Parathyroid adenoma (tissue), 2 donors: ENCODE measurements at regions not wholly inside any gene's neighbourhood (a gene's known extent, or its start where the extent isn't known, plus 50 kb on each side); places are given as distances from the start of the nearest gene placed in this dataset.

Experiments used
- H2AFZ ChIP-seq: fragments of 300-600 bp; sonication (generic); one replicate; pipeline ENCODE4 v1.7.0; 2017; ENCODE audit warnings: antibody characterized with exemption, mild to moderate bottlenecking
- H3K27ac ChIP-seq: fragments of 300-600 bp; sonication (generic); one replicate; pipeline ENCODE4 v1.7.0; 2017
- H3K27me3 ChIP-seq: fragments of 300-600 bp; sonication (generic); one replicate; pipeline ENCODE4 v1.7.0; 2017; ENCODE audit warnings: low read length; ENCODE audit not compliant: control insufficient read depth, insufficient read depth
- H3K36me3 ChIP-seq: fragments of 300-600 bp; sonication (generic); one replicate; pipeline ENCODE4 v1.7.0; 2017; ENCODE audit warnings: low read length; ENCODE audit not compliant: control insufficient read depth, insufficient read depth
- H3K4me1 ChIP-seq: fragments of 300-600 bp; sonication (generic); one replicate; pipeline ENCODE4 v1.7.0; 2017; ENCODE audit warnings: control low read depth
- H3K4me2 ChIP-seq: fragments of 300-600 bp; sonication (generic); one replicate; pipeline ENCODE4 v1.7.0; 2017; ENCODE audit warnings: low read length
- H3K4me3 ChIP-seq: fragments of 300-600 bp; sonication (generic); one replicate; pipeline ENCODE4 v1.7.0; 2017; ENCODE audit warnings: low read depth, low read length
- H3K79me2 ChIP-seq: fragments of 300-600 bp; sonication (generic); one replicate; pipeline ENCODE4 v1.7.0; 2017; ENCODE audit warnings: control low read depth
- H3K9ac ChIP-seq: fragments of 300-600 bp; sonication (generic); one replicate; pipeline ENCODE4 v1.7.0; 2017; ENCODE audit warnings: mild to moderate bottlenecking
- H3K9me3 ChIP-seq: fragments of 300-600 bp; sonication (generic); one replicate; pipeline ENCODE4 v1.7.0; 2017; ENCODE audit warnings: low read length; ENCODE audit not compliant: control insufficient read depth
- CTCF ChIP-seq: fragments of 300-600 bp; sonication (generic); IDR thresholded peaks from one replicate; pipeline ENCODE4 v1.7.0; 2017; ENCODE audit warnings: antibody characterized with exemption, mild to moderate bottlenecking
- donor health status: primary hyperparathyroidism.

DNA sequence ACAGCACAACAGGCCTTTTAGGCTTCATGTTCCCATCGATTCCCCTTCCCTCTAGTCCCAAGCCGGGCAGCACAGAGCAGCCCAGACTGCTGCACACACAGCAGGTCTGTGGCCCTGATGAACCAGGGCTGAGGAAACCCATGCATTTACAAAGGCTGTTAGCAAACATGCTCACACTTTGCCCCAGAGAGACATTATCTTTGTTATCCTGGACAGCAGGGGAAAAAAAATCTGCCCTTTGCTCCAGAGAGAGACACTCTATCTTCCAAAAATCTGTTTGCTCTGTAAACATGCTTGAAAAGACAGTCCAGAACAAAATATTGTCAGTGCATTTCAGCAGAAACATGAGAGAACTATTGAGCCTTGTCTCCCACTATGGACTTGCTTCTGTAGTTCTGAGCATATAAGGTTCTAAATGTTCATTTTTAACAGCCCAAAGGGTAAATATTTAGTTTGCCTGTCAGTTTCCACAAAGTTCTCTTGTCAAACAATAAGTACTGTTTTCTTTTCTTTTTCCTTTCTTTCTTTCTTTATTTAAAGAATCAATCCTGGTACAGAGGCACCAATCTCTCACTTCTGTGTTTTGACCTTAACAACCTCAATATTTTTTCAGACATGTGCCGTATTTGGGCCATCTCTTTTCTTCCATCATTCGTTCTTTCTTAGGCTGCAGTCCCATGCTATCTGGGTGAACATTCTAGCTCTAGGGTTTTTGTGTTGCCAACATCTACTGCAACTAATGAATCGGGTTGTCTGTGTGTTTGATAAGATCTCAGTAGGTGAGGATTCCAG lies 468.0 kb downstream of the EPM2A start:
- H3K4me3 ChIP-seq, result no peak overlapping the region

DNA sequence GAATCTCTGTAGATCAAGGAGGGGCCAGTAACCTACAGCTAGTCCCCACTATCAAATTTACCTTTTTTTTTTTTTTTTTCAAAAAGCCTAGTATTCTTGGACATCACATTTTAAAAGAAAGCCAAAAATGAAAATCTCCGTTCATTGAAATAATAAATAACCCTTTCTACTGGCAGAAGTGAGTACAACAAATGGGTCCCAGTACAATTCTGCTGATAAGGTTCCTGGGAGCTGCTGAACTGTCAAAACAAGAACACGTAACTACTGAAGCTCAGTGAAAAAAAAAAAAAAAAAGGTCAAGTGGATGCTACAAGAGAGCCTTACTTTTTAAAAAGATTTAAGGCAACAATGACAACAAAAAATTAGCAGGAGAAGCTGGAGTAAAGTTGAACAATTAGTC lies 464.9 kb downstream of the EPM2A start:
- Histone ChIP-seq H3K9ac (no peak overlapping the region), H3K27me3 (no peaks in the 10 kb centered on the region), H3K4me1 (peaks cover 49% of the 10 kb centered on the region), H3K79me2 (no peaks in the 10 kb centered on the region), H3K4me3 (no peak overlapping the region), H2AFZ (no peak overlapping the region), H3K27ac (peak overlapping the region; percentile 94), H3K4me2 (no peak overlapping the region), H3K36me3 (no peaks in the 10 kb centered on the region), H3K9me3 (no peaks in the 10 kb centered on the region)
- no peak for TF ChIP-seq CTCF

More for the DNA sequence above, 468.0 kb downstream of the EPM2A start:
- Histone ChIP-seq H3K9ac (no peak overlapping the region), H3K27ac (peak overlapping the region; percentile 94), H3K4me2 (peak overlapping the region; percentile 34), H2AFZ (peak overlapping the region; percentile 63), H3K27me3 (no peaks in the 10 kb centered on the region), H3K4me1 (peaks cover 68% of the 10 kb centered on the region), H3K79me2 (no peaks in the 10 kb centered on the region), H3K36me3 (no peaks in the 10 kb centered on the region), H3K9me3 (no peaks in the 10 kb centered on the region)
- TF ChIP-seq CTCF, result no peak

- no peak for TF ChIP-seq CTCF
- Histone ChIP-seq H3K4me1 (peaks cover 45% of the 10 kb centered on the region), H3K9me3 (no peaks in the 10 kb centered on the region), H3K27me3 (no peaks in the 10 kb centered on the region), H3K4me3 (no peak overlapping the region), H3K27ac (peak overlapping the region; percentile 59), H3K9ac (no peak overlapping the region), H3K36me3 (no peaks in the 10 kb centered on the region), H3K4me2 (no peak overlapping the region), H3K79me2 (no peaks in the 10 kb centered on the region), H2AFZ (peak overlapping the region; percentile 66)
Measured at GRCh38 chr6:145271040-145271439, 464.3 kb downstream of the EPM2A start.

DNA sequence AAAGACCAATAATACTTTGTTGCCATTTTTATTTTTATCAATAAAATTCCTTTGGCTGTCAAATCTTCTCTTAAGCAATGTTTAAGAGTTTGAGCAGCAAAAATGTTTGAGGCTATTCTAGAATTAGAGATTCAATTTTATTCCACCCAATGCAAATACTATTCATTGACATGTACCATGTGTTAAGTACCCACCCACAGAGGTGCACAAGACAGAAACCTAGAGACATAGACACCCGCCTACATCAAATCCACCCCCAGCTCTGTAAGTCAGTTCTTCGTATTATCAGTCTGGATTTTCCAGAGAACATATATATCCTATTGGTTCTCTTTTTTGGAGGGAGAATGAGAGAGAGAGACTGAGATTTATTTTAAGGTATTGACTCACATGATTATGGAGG lies 463.7 kb downstream of the EPM2A start:
- Histone ChIP-seq H3K36me3 (no peaks in the 10 kb centered on the region), H3K27me3 (no peaks in the 10 kb centered on the region), H3K79me2 (no peaks in the 10 kb centered on the region), H3K4me2 (no peak overlapping the region), H2AFZ (peak overlapping the region; percentile 66), H3K27ac (peak overlapping the region; percentile 59), H3K4me1 (peaks cover 45% of the 10 kb centered on the region), H3K9me3 (no peaks in the 10 kb centered on the region), H3K4me3 (no peak overlapping the region), H3K9ac (no peak overlapping the region)
- TF ChIP-seq CTCF, result no peak

- no peak overlapping the region for H3K4me2 ChIP-seq
- no peak for TF ChIP-seq CTCF
- H2AFZ ChIP-seq, result no peak overlapping the region
- no peak overlapping the region for H3K27ac ChIP-seq
- H3K4me1 ChIP-seq, result peaks cover 42% of the 10 kb centered on the region
- H3K36me3 ChIP-seq, result no peaks in the 10 kb centered on the region
- no peaks in the 10 kb centered on the region for H3K9me3 ChIP-seq
- H3K79me2 ChIP-seq, result no peaks in the 10 kb centered on the region
- no peak overlapping the region for H3K4me3 ChIP-seq
- H3K27me3 ChIP-seq, result no peaks in the 10 kb centered on the region
- H3K9ac ChIP-seq, result no peak overlapping the region
Measured at GRCh38 chr6:145272246-145272645, 463.1 kb downstream of the EPM2A start.
